Activated naive CD8-positive, alpha-beta T cell treated with anti-CD3 and anti-CD28 coated beads, Interleukin-2, amount 50 U/mL, for 24 hours (primary cell): ENCODE measurements at regions not wholly inside any gene's neighbourhood (a gene's known extent, or its start where the extent isn't known, plus 50 kb on each side); places are given as distances from the start of the nearest gene placed in this dataset.
"Not testable (repeated sequence)": the region's sequence is repeated elsewhere in the genome, so short reads cannot be mapped to it uniquely, and the experiment has no call there.

ENCODE experiments used
- ATAC-seq: fragments of 150-1000 bp; cut with Tn5 transposase; one replicate; pipeline ENCODE4 v1.10.0; 2021
- DNase-seq: peaks from one replicate; pipeline ENCODE4 v3.0.0; 2021
- H3K27ac Mint-ChIP-seq: one replicate; pipeline ENCODE4 v1.8.0; 2021; ENCODE audit warnings: mild to moderate bottlenecking, mixed read lengths
- H3K27me3 Mint-ChIP-seq: one replicate; pipeline ENCODE4 v1.8.0; 2021; ENCODE audit warnings: mixed read lengths
- H3K36me3 Mint-ChIP-seq: one replicate; pipeline ENCODE4 v1.8.0; 2021; ENCODE audit warnings: low read depth, mixed read lengths
- H3K4me1 Mint-ChIP-seq: one replicate; pipeline ENCODE4 v1.8.0; 2021; ENCODE audit warnings: mixed read lengths
- H3K4me3 Mint-ChIP-seq: one replicate; pipeline ENCODE4 v1.8.0; 2021; ENCODE audit warnings: mild to moderate bottlenecking, moderate library complexity, mixed read lengths
- H3K9me3 Mint-ChIP-seq: one replicate; pipeline ENCODE4 v1.8.0; 2021; ENCODE audit warnings: mixed read lengths

DNA sequence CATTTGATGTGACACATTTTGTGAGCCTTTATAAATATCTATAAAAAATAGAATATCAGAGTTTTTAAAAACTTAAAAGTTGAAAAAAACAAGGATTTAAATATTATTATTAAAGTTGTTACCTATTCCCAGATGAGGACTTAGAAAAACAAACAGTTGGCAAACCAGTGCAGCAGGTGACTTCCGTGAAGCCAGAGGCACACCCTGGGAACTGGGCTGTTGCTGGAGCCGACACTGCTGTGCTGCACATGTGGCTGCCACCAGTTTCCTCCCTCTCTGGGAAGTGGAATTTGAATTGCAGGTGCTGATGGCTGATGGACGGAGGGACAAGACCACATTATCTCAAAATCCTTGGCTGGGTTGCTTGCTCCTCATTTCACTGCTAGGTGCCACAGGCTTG, 442.4 kb upstream of the NPAP1 start:
- ATAC-seq, H3K36me3 Mint-ChIP-seq, H3K4me3 Mint-ChIP-seq, H3K4me1 Mint-ChIP-seq, H3K27me3 Mint-ChIP-seq, DNase-seq, H3K27ac Mint-ChIP-seq: not testable (repeated sequence)
- H3K9me3 Mint-ChIP-seq: peaks cover 15% of the 10 kb centered on the region

DNA sequence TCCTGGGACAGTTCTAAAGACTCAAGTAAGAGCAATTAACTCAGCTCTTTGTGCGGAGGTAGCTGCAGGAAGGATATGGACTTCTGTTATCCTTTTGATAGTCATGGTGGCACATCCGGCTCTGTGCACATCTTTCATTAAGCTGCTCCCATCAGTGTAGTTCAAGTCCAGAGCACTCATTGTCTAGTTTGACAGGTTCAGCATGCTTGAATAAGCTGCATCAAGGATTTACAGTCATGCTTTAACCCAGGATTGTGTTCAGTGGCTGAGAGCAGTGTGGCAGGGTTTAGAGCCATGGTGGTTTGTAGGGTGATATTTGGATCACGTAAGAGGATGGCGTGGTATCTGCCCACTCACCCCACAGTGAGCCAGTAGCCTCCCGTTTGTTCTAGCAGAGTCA, 435.0 kb upstream of the NPAP1 start:
- not testable (repeated sequence) for H3K27ac Mint-ChIP-seq, ATAC-seq, H3K4me1 Mint-ChIP-seq, H3K36me3 Mint-ChIP-seq, H3K4me3 Mint-ChIP-seq, H3K27me3 Mint-ChIP-seq, DNase-seq
- peaks cover 11% of the 10 kb centered on the region for H3K9me3 Mint-ChIP-seq

DNA sequence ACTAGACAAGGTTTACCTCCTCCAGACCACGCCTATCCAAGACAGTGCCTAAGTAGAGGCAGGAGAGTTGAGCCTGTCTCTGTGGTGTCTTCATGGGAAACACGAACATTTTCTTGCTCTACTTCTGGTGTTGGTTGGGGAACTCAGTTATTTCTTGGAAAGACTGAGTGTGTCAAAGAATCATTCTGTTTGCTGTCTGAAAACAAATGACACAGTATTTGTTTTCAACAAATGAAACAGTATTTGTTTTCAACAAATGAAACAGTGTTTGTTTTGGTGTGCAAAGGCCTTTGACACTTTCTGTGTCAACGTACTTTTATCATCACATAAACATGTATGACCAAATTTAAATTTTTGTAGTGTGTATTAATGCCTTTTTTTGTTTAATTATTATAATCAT, 416.5 kb upstream of the NPAP1 start:
- not testable (repeated sequence) for DNase-seq, H3K27me3 Mint-ChIP-seq, H3K4me3 Mint-ChIP-seq, H3K36me3 Mint-ChIP-seq, H3K4me1 Mint-ChIP-seq, ATAC-seq, H3K27ac Mint-ChIP-seq
- peaks cover 10% of the 10 kb centered on the region for H3K9me3 Mint-ChIP-seq

DNA sequence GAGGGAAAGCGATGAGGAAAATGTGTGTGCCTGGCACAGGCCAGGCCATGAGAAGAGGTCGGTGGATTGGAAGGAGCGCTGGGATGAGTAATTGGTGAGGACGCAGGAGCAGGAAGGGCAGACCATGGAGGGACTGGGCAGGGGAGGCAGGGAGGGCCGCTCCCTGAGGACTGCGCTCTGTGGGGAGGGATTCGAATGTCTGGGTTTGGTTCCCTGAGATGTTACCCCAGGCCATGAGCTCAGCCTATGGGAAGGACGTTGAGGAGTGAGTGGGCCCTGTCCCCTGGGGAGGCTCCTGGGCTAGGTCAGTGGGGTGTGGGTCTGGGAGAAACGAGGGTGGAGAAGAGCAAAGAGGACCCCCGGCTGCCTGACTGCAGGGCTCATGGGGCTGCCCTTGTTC, 415.2 kb upstream of the NPAP1 start:
- not testable (repeated sequence) for H3K4me3 Mint-ChIP-seq, H3K4me1 Mint-ChIP-seq, H3K9me3 Mint-ChIP-seq, ATAC-seq, DNase-seq, H3K27ac Mint-ChIP-seq, H3K27me3 Mint-ChIP-seq, H3K36me3 Mint-ChIP-seq

DNA sequence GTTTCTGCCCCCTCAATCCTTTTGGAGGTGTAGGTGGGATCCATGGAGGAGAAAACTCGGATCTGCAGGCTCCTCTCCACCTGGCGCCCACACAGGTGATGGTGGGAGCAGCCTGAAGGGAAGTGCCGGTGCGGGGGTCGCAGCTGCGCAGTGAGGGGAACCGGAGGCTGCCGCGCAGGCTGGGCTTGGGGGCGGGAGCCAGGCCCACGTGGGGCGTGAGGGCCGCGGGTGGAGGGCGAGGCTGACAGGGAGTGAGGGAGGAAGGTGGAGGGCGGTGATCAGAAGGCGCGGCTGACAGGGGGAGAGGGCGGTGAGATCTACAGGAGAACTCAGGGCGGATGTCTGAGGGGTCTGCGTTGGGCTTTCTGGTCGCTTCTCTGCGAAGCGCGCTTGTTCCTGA, 414.7 kb upstream of the NPAP1 start:
- ATAC-seq, DNase-seq, H3K9me3 Mint-ChIP-seq, H3K4me1 Mint-ChIP-seq, H3K4me3 Mint-ChIP-seq, H3K27ac Mint-ChIP-seq, H3K27me3 Mint-ChIP-seq, H3K36me3 Mint-ChIP-seq: not testable (repeated sequence)

DNA sequence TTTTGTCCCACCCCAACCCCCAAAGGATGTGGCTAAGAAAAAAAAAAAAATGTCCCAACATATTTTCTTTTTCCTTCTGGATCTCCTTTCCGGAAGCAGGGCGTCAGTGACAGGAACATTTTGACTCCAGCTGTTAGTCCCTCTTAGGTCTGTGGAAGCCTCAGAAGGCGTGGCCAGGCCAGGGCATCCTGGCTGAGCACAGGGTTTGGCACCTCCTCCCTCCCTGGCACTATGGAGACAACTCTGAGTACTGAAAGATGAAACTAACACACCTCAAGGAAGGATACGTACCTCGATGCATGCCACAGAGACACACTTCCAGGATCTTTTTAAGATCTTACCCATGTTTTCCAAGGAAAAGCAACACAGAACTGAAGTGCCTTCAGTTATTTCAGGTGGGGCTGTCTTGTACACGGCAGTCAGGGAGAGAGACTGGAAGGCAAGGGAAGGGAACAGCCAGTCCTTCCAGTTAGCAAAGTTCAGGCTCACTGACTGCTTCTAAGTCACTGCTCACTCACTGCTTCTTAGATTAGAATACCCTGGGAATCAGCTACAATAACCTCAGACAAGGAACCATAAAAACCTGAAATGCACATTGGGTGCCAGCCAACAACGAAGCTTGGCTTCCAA, 406.9 kb upstream of the NPAP1 start:
- H3K36me3 Mint-ChIP-seq, H3K27me3 Mint-ChIP-seq, H3K9me3 Mint-ChIP-seq, H3K4me3 Mint-ChIP-seq, ATAC-seq, H3K4me1 Mint-ChIP-seq, H3K27ac Mint-ChIP-seq, DNase-seq: not testable (repeated sequence)

DNA sequence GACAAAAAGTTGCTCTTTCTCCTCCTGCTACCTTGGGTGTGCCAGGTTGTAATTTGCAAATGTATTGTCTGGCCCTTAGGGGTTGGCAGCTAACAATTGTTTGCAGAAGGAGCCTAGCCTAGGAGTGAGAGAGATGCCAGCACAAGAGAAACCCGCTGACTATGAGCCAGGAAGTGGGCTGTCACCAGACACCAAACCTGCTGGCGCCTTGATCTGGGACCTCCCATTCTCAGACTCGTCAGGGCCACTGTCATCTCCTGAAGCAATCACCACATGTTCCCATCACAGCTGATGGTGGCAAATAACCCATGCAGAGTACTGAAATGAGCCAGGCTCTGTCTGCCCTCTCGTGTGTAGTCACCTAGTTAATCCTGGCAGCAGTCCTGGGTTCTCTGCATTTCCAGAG, 406.4 kb upstream of the NPAP1 start:
- Mint-ChIP-seq H3K4me1 (no peaks in the 10 kb centered on the region), H3K27ac (no peak overlapping the region), H3K9me3 (peaks cover 8% of the 10 kb centered on the region), H3K4me3 (no peak overlapping the region), H3K27me3 (no peaks in the 10 kb centered on the region), H3K36me3 (no peaks in the 10 kb centered on the region)
- ATAC-seq (no peak), DNase-seq (no peak)

DNA sequence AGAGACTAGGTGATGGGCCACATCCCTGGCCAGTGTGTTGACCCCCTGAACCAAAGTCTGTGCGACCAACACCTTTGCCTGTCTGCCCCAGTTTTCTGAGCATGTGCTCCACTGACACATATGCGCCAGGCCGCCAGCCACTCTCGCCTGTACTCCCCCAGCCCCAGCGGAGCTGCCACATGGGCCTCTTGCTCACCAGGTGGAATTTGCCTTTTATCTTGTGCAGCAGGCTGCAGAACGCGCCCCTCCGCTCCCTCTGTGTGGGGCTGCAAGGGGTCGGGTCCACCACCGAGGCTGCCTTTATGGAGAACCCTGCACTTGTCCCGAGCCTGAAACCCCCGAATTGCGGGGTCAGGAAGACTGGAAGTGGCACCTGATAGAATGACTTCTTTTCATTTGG, 405.7 kb upstream of the NPAP1 start:
- Mint-ChIP-seq H3K27me3 (no peaks in the 10 kb centered on the region), H3K36me3 (no peaks in the 10 kb centered on the region), H3K27ac (no peak overlapping the region), H3K9me3 (peaks cover 4% of the 10 kb centered on the region), H3K4me3 (no peak overlapping the region), H3K4me1 (no peaks in the 10 kb centered on the region)
- no peak for DNase-seq
- no peak for ATAC-seq

DNA sequence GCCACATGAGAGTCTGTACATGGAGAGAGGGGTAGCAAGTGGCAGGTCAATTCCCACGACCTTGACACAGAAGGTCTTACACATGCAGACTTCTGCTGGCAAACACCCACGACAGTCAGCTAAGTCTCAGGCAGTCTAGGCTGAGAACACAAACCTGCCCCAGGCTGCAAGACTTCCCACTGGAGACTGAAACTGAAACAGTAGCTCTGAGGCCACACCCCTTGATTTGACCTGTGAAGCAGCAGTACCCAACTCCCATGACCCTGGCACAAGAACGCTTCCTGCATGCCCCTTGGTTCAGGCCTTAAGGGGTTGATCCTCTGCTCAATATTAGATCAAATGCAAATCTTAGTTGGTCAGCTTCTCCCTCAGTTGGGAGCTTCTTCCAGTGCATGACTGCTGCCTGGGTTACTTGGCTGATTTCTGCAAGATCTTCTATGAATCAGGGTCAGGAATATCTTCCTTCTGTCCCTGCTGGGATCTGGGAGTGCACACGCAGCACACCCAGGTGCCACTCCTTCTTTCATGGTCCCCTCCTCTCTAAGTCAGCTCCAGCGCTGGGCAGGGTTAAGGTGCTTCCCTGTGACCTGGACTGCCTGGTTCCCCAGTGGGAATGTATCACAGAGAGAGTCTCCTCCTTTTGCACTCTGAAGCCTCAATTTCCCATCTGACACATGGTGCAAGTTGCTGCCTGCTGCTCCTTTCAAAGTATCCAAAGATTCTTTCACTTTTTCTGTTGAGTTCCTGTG, 403.9 kb upstream of the NPAP1 start:
- H3K36me3 Mint-ChIP-seq, DNase-seq, H3K4me1 Mint-ChIP-seq, H3K27ac Mint-ChIP-seq, H3K9me3 Mint-ChIP-seq, ATAC-seq, H3K4me3 Mint-ChIP-seq, H3K27me3 Mint-ChIP-seq: not testable (repeated sequence)

DNA sequence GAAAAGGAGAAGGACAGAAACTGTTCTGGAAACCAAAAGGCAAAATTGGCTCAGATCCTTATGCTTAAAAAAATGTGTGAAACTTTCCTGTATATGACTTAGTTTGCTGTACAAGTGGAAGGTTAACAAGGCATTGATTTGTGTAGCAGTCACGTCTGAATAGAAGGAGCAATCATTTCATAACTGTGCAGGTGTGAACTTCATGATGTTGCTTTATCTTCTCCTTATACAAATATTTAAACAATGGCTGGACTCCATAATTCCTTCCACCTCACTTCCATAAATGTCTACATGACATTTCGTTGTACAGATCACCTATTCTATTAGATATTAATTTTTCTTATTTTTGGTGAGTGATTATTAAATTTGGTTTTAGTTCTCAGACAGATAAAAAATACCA, 382.7 kb upstream of the NPAP1 start:
- no peaks in the 10 kb centered on the region for H3K27me3 Mint-ChIP-seq
- no peaks in the 10 kb centered on the region for H3K36me3 Mint-ChIP-seq
- DNase-seq: no peak
- no peak overlapping the region for H3K4me3 Mint-ChIP-seq
- no peak for ATAC-seq
- H3K9me3 Mint-ChIP-seq: peaks cover 4% of the 10 kb centered on the region
- H3K27ac Mint-ChIP-seq: no peak overlapping the region
- H3K4me1 Mint-ChIP-seq: no peaks in the 10 kb centered on the region

DNA sequence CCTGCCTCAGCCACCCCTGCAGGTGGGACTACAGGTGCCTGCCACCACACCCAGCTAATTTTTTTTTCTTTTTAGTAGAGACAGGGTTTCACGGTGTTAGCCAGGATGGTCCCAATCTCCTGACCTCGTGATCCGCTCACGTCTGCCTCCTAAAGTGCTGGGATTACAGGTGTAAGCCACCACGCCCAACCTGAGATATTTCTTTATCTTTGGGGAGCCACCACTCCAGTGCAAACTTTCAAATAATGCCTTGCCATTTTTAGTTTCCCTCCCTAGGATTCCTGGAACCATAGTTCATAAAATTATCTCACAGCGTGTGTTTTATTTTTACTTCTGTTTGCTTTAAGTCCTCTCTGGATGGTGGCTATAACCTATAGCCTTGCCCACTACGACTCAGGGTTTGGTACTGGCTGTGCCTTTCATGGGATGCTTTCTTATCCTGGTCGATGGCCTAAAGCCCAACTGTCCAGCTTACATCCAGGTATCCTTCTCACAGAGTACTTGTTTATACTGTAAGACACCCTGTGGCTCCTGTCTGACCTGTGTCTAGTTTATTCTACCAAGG, 374.7 kb upstream of the NPAP1 start:
- H3K27ac Mint-ChIP-seq, H3K27me3 Mint-ChIP-seq, H3K4me3 Mint-ChIP-seq, DNase-seq, H3K4me1 Mint-ChIP-seq, H3K36me3 Mint-ChIP-seq, H3K9me3 Mint-ChIP-seq, ATAC-seq: not testable (repeated sequence)

DNA sequence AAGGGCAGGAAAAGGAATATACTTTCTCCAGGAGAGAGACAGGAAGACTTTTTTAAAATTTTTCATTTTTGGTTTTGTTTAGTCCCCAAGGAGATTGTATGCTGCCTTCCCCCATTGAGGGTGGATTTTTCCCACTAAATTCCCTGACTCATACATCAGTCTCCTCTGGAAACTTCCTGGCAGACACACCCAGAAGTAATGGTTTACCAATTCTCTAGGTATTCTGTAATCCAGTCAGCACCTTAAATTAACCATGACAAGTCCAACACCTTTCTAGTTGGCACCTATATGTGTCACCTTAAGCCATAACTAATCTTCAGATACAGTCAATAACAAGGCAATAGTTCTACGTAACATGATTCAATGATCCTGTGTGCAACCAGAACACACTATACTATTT, 373.6 kb upstream of the NPAP1 start:
- H3K27ac Mint-ChIP-seq, H3K36me3 Mint-ChIP-seq, H3K9me3 Mint-ChIP-seq, H3K4me1 Mint-ChIP-seq, H3K4me3 Mint-ChIP-seq, H3K27me3 Mint-ChIP-seq, DNase-seq, ATAC-seq: not testable (repeated sequence)

DNA sequence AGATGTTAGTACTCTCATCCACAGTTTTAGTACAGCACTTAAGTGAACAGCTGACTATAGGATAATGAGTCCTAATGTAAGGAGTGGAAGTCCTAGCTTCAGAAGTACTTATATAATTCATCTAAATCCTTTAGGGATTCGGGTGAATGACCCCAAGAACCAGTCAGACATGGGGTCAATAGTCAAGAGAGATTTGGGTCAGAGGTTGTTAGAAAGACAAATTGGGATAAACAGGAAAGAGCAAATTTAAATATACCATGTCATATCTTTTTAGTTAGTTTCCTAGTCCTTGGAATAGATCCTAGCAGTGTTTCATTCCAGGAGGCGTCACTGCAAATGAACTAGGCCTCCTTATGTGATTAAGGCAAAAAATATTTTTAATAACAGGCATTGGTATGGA, 370.8 kb upstream of the NPAP1 start:
- H3K27me3 Mint-ChIP-seq, H3K4me3 Mint-ChIP-seq, ATAC-seq, H3K36me3 Mint-ChIP-seq, H3K9me3 Mint-ChIP-seq, H3K27ac Mint-ChIP-seq, DNase-seq, H3K4me1 Mint-ChIP-seq: not testable (repeated sequence)

DNA sequence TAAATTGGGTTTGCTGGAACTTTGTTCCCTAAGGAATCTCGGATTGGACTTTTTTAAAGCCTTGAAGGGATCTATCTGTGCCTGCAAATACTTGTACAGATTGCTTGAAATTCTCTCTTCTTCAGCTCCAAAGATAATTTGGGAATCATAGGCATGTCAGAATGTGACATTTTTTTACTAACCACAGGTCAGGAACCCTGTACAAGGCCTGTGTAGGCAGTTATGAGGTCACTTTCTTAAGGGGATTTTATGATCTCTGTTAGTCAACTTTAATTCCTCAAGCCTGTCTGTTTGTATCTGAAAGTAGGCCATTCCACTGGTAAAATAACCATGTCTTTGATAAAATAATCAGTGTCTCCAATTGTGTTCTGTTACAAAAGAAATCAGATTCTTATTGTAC, 369.9 kb upstream of the NPAP1 start:
- H3K36me3 Mint-ChIP-seq, H3K4me1 Mint-ChIP-seq, ATAC-seq, DNase-seq, H3K27ac Mint-ChIP-seq, H3K4me3 Mint-ChIP-seq, H3K27me3 Mint-ChIP-seq, H3K9me3 Mint-ChIP-seq: not testable (repeated sequence)

DNA sequence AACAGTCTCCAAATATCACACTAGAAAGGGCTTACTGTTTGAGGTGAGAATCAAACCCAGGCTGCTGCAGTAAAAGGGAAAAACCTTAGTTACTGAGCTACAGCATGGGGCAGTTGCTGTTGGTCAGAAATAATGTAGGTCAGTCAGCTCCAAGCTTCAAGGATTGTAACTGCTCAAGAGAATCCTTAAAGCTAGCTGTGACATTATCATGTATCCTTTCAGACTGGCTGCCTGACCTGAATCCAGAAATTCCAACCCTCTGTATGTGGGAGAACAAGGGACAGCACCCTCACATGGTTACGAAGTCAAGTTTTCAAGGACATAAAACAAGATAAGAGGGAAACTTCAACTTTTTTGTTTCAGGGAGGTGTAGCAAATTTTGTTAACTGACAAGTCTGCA, 365.9 kb upstream of the NPAP1 start:
- not testable (repeated sequence) for ATAC-seq, H3K27ac Mint-ChIP-seq, H3K4me3 Mint-ChIP-seq, DNase-seq, H3K9me3 Mint-ChIP-seq, H3K36me3 Mint-ChIP-seq, H3K27me3 Mint-ChIP-seq, H3K4me1 Mint-ChIP-seq
